Hepatocyte (in vitro differentiated cells): ENCODE measurements at regions not wholly inside any gene's neighbourhood (a gene's known extent, or its start where the extent isn't known, plus 50 kb on each side); places are given as distances from the start of the nearest gene placed in this dataset.

ENCODE experiments used
- DNase-seq: peaks from one replicate; pipeline ENCODE4 v3.0.0-alpha.2; 2016; ENCODE audit warnings: low spot score
- H2AFZ ChIP-seq: fragments of 200-600 bp; sonication (generic); 2 replicates; pipeline ENCODE4 v1.6.0; 2016; ENCODE audit warnings: antibody characterized with exemption, mild to moderate bottlenecking
- H3K27ac ChIP-seq: fragments of 200-600 bp; sonication (generic); 2 replicates; pipeline ENCODE4 v1.5.1; 2016; ENCODE audit warnings: mild to moderate bottlenecking
- H3K27me3 ChIP-seq: fragments of 200-600 bp; sonication (generic); 2 replicates; pipeline ENCODE4 v1.6.1; 2016
- H3K36me3 ChIP-seq: fragments of 200-600 bp; sonication (generic); replicated peaks from 2 replicates; pipeline ENCODE4 v1.5.1; 2016; ENCODE audit warnings: low read depth; ENCODE audit not compliant: insufficient read depth
- H3K4me1 ChIP-seq: fragments of 200-600 bp; sonication (generic); 2 replicates; pipeline ENCODE4 v1.5.1; 2016; ENCODE audit warnings: mild to moderate bottlenecking, moderate library complexity; ENCODE audit not compliant: insufficient read depth
- H3K4me2 ChIP-seq: fragments of 200-600 bp; sonication (generic); 2 replicates; pipeline ENCODE4 v1.6.0; 2016
- H3K4me3 ChIP-seq: fragments of 200-600 bp; sonication (generic); 2 replicates; pipeline ENCODE4 v1.5.1; 2016; ENCODE audit warnings: mild to moderate bottlenecking
- H3K79me2 ChIP-seq: fragments of 200-600 bp; sonication (generic); 2 replicates; pipeline ENCODE4 v1.6.0; 2017; ENCODE audit warnings: mild to moderate bottlenecking
- H3K9me2 ChIP-seq: fragments of 200-600 bp; sonication (generic); replicated peaks from 2 replicates; pipeline ENCODE4 v1.6.0; 2017; ENCODE audit warnings: mild to moderate bottlenecking; ENCODE audit not compliant: insufficient read depth
- H3K9me3 ChIP-seq: fragments of 200-600 bp; sonication (generic); 2 replicates; pipeline ENCODE4 v1.5.1; 2016; ENCODE audit warnings: low read depth, mild to moderate bottlenecking
- H4K20me1 ChIP-seq: fragments of 200-600 bp; sonication (generic); 2 replicates; pipeline ENCODE4 v1.6.0; 2016; ENCODE audit warnings: mild to moderate bottlenecking; ENCODE audit not compliant: insufficient read depth, poor library complexity, severe bottlenecking
- CTCF ChIP-seq: fragments of 200-600 bp; sonication (generic); IDR thresholded peaks from 2 replicates; pipeline ENCODE4 v1.5.1; 2016; ENCODE audit warnings: antibody characterized with exemption, mild to moderate bottlenecking; ENCODE audit not compliant: poor library complexity
- EZH2 ChIP-seq: fragments of 200-600 bp; sonication (generic); IDR thresholded peaks from 2 replicates; pipeline ENCODE4 v1.6.1; 2016; ENCODE audit warnings: antibody characterized with exemption, mild to moderate bottlenecking, borderline replicate concordance
- EZH2phosphoT487 ChIP-seq: fragments of 200-600 bp; sonication (generic); IDR thresholded peaks from one replicate; pipeline ENCODE4 v1.6.1; 2018; ENCODE audit warnings: antibody characterized with exemption, mild to moderate bottlenecking, low read depth, moderate library complexity; ENCODE audit not compliant: unreplicated experiment, severe bottlenecking
- WGBS: methylation state at CpG from one replicate; pipeline ENCODE4 v1.1.6; 2016; ENCODE audit warnings: low lambda C conversion rate; ENCODE audit errors: missing lambda C conversion rate; 5-methylcytosine and 5-hydroxymethylcytosine counted together

GRCh38 chr6:26158076-26158580, 70.9 kb downstream of the HFE start:
- no peak for DNase-seq
- H3K4me2 ChIP-seq, result peak overlapping the region; percentile 84

GRCh38 chr6:26158581-26159356, 71.5 kb downstream of the HFE start:
- Histone ChIP-seq H3K36me3 (no peaks in the 10 kb centered on the region), H3K79me2 (peaks cover 54% of the 10 kb centered on the region), H3K27me3 (no peaks in the 10 kb centered on the region), H3K4me1 (no peaks in the 10 kb centered on the region), H2AFZ (no peak overlapping the region), H3K4me2 (peak overlapping the region; percentile 84), H4K20me1 (peaks cover 27% of the 10 kb centered on the region), H3K27ac (peak overlapping the region; percentile 87), H3K9me3 (no peaks in the 10 kb centered on the region), H3K9me2 (no peaks in the 10 kb centered on the region), H3K4me3 (peak overlapping the region; percentile 40)
- under 1% methylated on average over 21 of the region's 21 CpGs for WGBS
- TF ChIP-seq EZH2 (no peak), CTCF (no peak), EZH2phosphoT487 (no peak)
- DNase-seq, result peak; percentile 66

More at GRCh38 chr6:26158076-26158580, 70.9 kb downstream of the HFE start:
- TF ChIP-seq EZH2phosphoT487, result no peak
- no peaks in the 10 kb centered on the region for H3K9me3 ChIP-seq
- peaks cover 49% of the 10 kb centered on the region for H3K79me2 ChIP-seq
- H3K27me3 ChIP-seq, result no peaks in the 10 kb centered on the region
- no peaks in the 10 kb centered on the region for H3K36me3 ChIP-seq
- H4K20me1 ChIP-seq, result peaks cover 27% of the 10 kb centered on the region
- no peaks in the 10 kb centered on the region for H3K4me1 ChIP-seq
- H2AFZ ChIP-seq, result no peak overlapping the region
- no peaks in the 10 kb centered on the region for H3K9me2 ChIP-seq
- H3K4me3 ChIP-seq, result peak overlapping the region; percentile 40
- peak overlapping the region; percentile 87 for H3K27ac ChIP-seq
- 2% methylated on average over 30 of the region's 30 CpGs for WGBS

GRCh38 chr6:26159357-26160273, 72.4 kb downstream of the HFE start:
- no peaks in the 10 kb centered on the region for H3K9me2 ChIP-seq
- 29% methylated on average over 13 of the region's 13 CpGs for WGBS
- peak overlapping the region; percentile 84 for H3K4me2 ChIP-seq
- H3K9me3 ChIP-seq, result no peaks in the 10 kb centered on the region
- peak overlapping the region; percentile 40 for H3K4me3 ChIP-seq
- H3K27me3 ChIP-seq, result no peaks in the 10 kb centered on the region
- H4K20me1 ChIP-seq, result peaks cover 27% of the 10 kb centered on the region
- no peaks in the 10 kb centered on the region for H3K36me3 ChIP-seq
- TF ChIP-seq CTCF, result no peak
- TF ChIP-seq EZH2phosphoT487, result no peak
- no peak for TF ChIP-seq EZH2
- H3K79me2 ChIP-seq, result peaks cover 55% of the 10 kb centered on the region
- no peak overlapping the region for H2AFZ ChIP-seq
- DNase-seq, result peak; percentile 32
- peak overlapping the region; percentile 87 for H3K27ac ChIP-seq
- no peaks in the 10 kb centered on the region for H3K4me1 ChIP-seq
